Suprapubic skin (tissue), 4 donors: ENCODE measurements at regions not wholly inside any gene's neighbourhood (a gene's known extent, or its start where the extent isn't known, plus 50 kb on each side); places are given as distances from the start of the nearest gene placed in this dataset.

Experiments used
- CTCF ChIP-seq, 2 donors: fragments of 200-600 bp in 1 of 2; fragments of 450-650 bp in 1 of 2; sonication (generic) in 1 of 2; IDR thresholded peaks; one replicate each; pipeline ENCODE4 v1.5.1; 2016 to 2019; ENCODE audit warnings: antibody characterized with exemption in 2 of 2, mild to moderate bottlenecking in 1 of 2, moderate library complexity in 1 of 2
- POLR2A ChIP-seq, 2 donors: fragments of 450-650 bp; IDR thresholded peaks; one replicate each; pipeline ENCODE4 v1.6.1; 2017; ENCODE audit warnings: antibody characterized with exemption in 2 of 2, mild to moderate bottlenecking in 2 of 2, moderate library complexity in 2 of 2
- POLR2AphosphoS5 ChIP-seq, 3 donors: sonication (generic); formaldehyde crosslinking; IDR thresholded peaks; one replicate each; pipeline ENCODE4 v1.6.1; 2017; ENCODE audit warnings: antibody characterized with exemption in 3 of 3

- no peak for TF ChIP-seq CTCF (IDR thresholded peaks at IDR 0.05)
- TF ChIP-seq POLR2A (IDR thresholded peaks at IDR 0.05) = no peak
- TF ChIP-seq POLR2AphosphoS5 (IDR thresholded peaks at IDR 0.05) = no peak
Observed at GRCh38 chr15:70410371-70410985, 312.8 kb upstream of the TLE3 start.
